Suprapubic skin (tissue), 4 donors: ENCODE measurements at regions not wholly inside any gene's neighbourhood (a gene's known extent, or its start where the extent isn't known, plus 50 kb on each side); places are given as distances from the start of the nearest gene placed in this dataset.
"Not testable (repeated sequence)": the region's sequence is repeated elsewhere in the genome, so short reads cannot be mapped to it uniquely, and the experiment has no call there.

Experiments used
- DNase-seq, 2 donors: peaks; one replicate each; pipeline ENCODE4 v3.0.0-alpha.2; 2019; ENCODE audit warnings: low spot score in 2 of 2
- H3K27ac ChIP-seq: fragments of 200-600 bp; sonication (generic); one replicate; pipeline ENCODE4 v1.5.1; 2019
- H3K27me3 ChIP-seq: fragments of 200-600 bp; sonication (generic); one replicate; pipeline ENCODE4 v1.5.1; 2019
- H3K36me3 ChIP-seq: fragments of 200-600 bp; sonication (generic); one replicate; pipeline ENCODE4 v1.5.1; 2019
- H3K4me1 ChIP-seq: fragments of 200-600 bp; sonication (generic); one replicate; pipeline ENCODE4 v1.5.1; 2019
- H3K4me3 ChIP-seq: fragments of 200-600 bp; sonication (generic); one replicate; pipeline ENCODE4 v1.5.1; 2019; ENCODE audit warnings: mild to moderate bottlenecking
- H3K9me3 ChIP-seq: fragments of 200-600 bp; sonication (generic); one replicate; pipeline ENCODE4 v1.5.1; 2019
- CTCF ChIP-seq, 2 donors: fragments of 200-600 bp in 1 of 2; fragments of 450-650 bp in 1 of 2; sonication (generic) in 1 of 2; IDR thresholded peaks; one replicate each; pipeline ENCODE4 v1.5.1; 2016 to 2019; ENCODE audit warnings: antibody characterized with exemption in 2 of 2, mild to moderate bottlenecking in 1 of 2, moderate library complexity in 1 of 2
- EP300 ChIP-seq: sonication (generic); formaldehyde crosslinking; IDR thresholded peaks from one replicate; pipeline ENCODE4 v1.6.1; 2017; ENCODE audit warnings: antibody characterized with exemption
- POLR2A ChIP-seq, 2 donors: fragments of 450-650 bp; IDR thresholded peaks; one replicate each; pipeline ENCODE4 v1.6.1; 2017; ENCODE audit warnings: antibody characterized with exemption in 2 of 2, mild to moderate bottlenecking in 2 of 2, moderate library complexity in 2 of 2
- POLR2AphosphoS5 ChIP-seq, 3 donors: sonication (generic); formaldehyde crosslinking; IDR thresholded peaks; one replicate each; pipeline ENCODE4 v1.6.1; 2017; ENCODE audit warnings: antibody characterized with exemption in 3 of 3
- WGBS: methylation state at CpG from one replicate; pipeline ENCODE4 v1.1.5; 2018; 5-methylcytosine and 5-hydroxymethylcytosine counted together

DNA sequence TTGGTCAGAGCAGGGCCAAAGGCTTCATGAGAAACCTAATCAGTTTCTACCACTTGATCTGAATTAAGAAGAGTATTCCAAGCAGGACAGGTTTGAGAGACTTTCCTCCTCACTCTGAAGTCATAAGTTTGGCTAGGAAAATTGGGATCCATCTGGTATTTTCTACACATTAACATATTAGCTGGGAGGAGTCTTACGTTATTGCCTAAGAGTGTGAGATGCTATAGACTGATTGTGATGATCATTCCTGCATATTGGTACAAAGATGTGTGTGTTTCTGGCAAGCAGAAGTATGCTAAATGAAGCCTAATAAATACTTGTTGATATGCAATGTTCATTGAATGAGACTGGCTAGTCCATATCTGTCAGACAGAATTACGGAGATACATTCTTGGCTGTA is 73.5 kb upstream of the RASGRP1 start:
- no peaks in the 10 kb centered on the region for H3K4me1 ChIP-seq
- TF ChIP-seq CTCF (IDR thresholded peaks at IDR 0.05) (no peak), POLR2A (IDR thresholded peaks at IDR 0.05) (no peak), POLR2AphosphoS5 (IDR thresholded peaks at IDR 0.05) (no peak), EP300 (no peak)
- no peaks in the 10 kb centered on the region for H3K9me3 ChIP-seq
- no peaks in the 10 kb centered on the region for H3K36me3 ChIP-seq
- no peak overlapping the region for H3K27ac ChIP-seq
- 66% methylated on average over 2 of the region's 2 CpGs for WGBS
- H3K27me3 ChIP-seq: no peaks in the 10 kb centered on the region
- no peak overlapping the region for H3K4me3 ChIP-seq
- no peak for DNase-seq

- 73% methylated on average over 4 of the region's 4 CpGs for WGBS
- Histone ChIP-seq H3K36me3 (no peaks in the 10 kb centered on the region), H3K27ac (no peak overlapping the region), H3K9me3 (no peaks in the 10 kb centered on the region), H3K4me1 (no peaks in the 10 kb centered on the region), H3K27me3 (no peaks in the 10 kb centered on the region), H3K4me3 (no peak overlapping the region)
- no peak for DNase-seq
- TF ChIP-seq POLR2A (IDR thresholded peaks at IDR 0.05): no peak
- TF ChIP-seq POLR2AphosphoS5 (IDR thresholded peaks at IDR 0.05): no peak
- no peak for TF ChIP-seq CTCF (IDR thresholded peaks at IDR 0.05)
Measured at GRCh38 chr15:38638811-38639210, 74.2 kb upstream of the RASGRP1 start.

DNA sequence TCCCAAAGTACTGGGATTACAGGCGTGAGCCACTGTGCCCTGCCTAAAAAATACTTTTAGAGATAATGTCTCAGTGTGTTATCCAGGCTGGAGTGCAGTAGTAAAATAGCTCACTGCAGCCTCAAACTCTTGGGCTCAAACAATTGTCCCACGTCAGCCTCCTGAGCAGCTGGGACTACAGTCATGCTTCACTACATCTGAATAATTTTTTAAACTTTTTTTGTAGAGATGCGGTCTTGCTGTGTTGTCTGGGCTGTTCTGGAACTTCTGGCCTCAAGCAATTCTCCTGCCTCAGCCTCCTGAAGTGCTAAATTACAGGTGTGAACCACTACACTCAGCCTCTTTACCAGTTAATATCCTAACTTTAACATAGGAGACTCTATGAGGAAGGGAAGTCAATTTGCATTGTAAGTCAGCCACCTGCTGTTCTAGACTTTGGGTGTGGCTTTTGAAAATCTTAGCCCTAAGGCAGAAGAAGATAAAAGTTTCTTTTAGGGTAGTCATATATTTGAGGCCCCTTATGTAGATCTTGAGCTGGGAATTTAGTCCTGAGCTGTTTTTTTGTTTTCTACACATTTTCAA is 78.2 kb upstream of the RASGRP1 start:
- Histone ChIP-seq H3K4me1 (peaks cover 7% of the 10 kb centered on the region), H3K9me3 (no peaks in the 10 kb centered on the region), H3K27me3 (no peaks in the 10 kb centered on the region), H3K4me3 (no peak overlapping the region), H3K36me3 (no peaks in the 10 kb centered on the region), H3K27ac (no peak overlapping the region)
- WGBS: 87% methylated on average over 3 of the region's 3 CpGs
- DNase-seq: no peak
- TF ChIP-seq POLR2AphosphoS5 (IDR thresholded peaks at IDR 0.05) (no peak), POLR2A (IDR thresholded peaks at IDR 0.05) (no peak), CTCF (IDR thresholded peaks at IDR 0.05) (no peak), EP300 (no peak)

GRCh38 chr15:38644353-38644752 is 79.7 kb upstream of the RASGRP1 start:
- H3K36me3 ChIP-seq, DNase-seq, H3K27me3 ChIP-seq, H3K4me3 ChIP-seq, H3K9me3 ChIP-seq, H3K27ac ChIP-seq: not testable (repeated sequence)
- 81% methylated on average over 3 of the region's 3 CpGs for WGBS
- peaks cover 10% of the 10 kb centered on the region for H3K4me1 ChIP-seq

DNA sequence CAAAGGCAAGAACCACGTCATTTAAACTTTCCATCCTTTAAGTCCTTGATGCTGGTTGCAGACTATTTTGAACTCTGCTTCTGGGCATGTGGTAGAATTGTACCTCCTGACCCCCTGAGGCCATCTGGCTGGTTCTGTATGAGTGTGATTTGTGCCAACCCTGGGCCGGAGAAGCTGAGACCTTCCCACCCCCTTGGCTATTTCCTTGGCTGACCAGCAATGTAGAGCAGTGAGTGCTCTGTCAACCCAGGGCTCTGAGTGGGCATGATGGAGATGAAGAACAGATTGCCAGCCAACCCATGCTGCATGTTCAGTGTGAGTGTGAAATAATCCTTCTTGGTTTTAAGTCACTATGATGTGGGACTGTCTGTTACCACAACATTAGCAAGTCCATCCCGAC is 82.1 kb upstream of the RASGRP1 start:
- no peaks in the 10 kb centered on the region for H3K27me3 ChIP-seq
- WGBS: 69% methylated on average over 3 of the region's 3 CpGs
- H3K9me3 ChIP-seq: no peaks in the 10 kb centered on the region
- no peaks in the 10 kb centered on the region for H3K36me3 ChIP-seq
- H3K4me3 ChIP-seq: no peak overlapping the region
- H3K27ac ChIP-seq: no peak overlapping the region
- DNase-seq: no peak
- TF ChIP-seq POLR2AphosphoS5 (IDR thresholded peaks at IDR 0.05): no peak
- no peak for TF ChIP-seq POLR2A (IDR thresholded peaks at IDR 0.05)
- TF ChIP-seq CTCF (IDR thresholded peaks at IDR 0.05): no peak
- TF ChIP-seq EP300: no peak
- H3K4me1 ChIP-seq: peaks cover 24% of the 10 kb centered on the region

GRCh38 chr15:38647683-38648082 is 83.1 kb upstream of the RASGRP1 start:
- Histone ChIP-seq H3K27ac (peak overlapping the region; percentile 72), H3K27me3 (no peaks in the 10 kb centered on the region), H3K4me1 (peaks cover 27% of the 10 kb centered on the region), H3K4me3 (no peak overlapping the region), H3K36me3 (no peaks in the 10 kb centered on the region), H3K9me3 (no peaks in the 10 kb centered on the region)
- no peak for DNase-seq
- no peak for TF ChIP-seq POLR2A (IDR thresholded peaks at IDR 0.05)
- TF ChIP-seq POLR2AphosphoS5 (IDR thresholded peaks at IDR 0.05): no peak
- TF ChIP-seq CTCF (IDR thresholded peaks at IDR 0.05): peak in 1 of 2 donors; percentile 3
- no peak for TF ChIP-seq EP300
